Activated CD8-positive, alpha-beta T cell treated with anti-CD3 and anti-CD28 coated beads for 36 hours (primary cell): ENCODE measurements at regions not wholly inside any gene's neighbourhood (a gene's known extent, or its start where the extent isn't known, plus 50 kb on each side); places are given as distances from the start of the nearest gene placed in this dataset.

ENCODE experiments used
- ATAC-seq: fragments of 200-7000 bp; cut with Tn5 transposase; one replicate; pipeline ENCODE4 v1.10.0; 2021; ENCODE audit warnings: mild to moderate bottlenecking, moderate library complexity
- CTCF ChIA-PET: fragments of 350-600 bp; sonication (Branson Sonifier 250); formaldehyde crosslinking; loops from one replicate; lab custom pipeline; 2021; ENCODE audit warnings: antibody characterized with exemption; lab: Charles Lee
- POLR2A ChIA-PET: fragments of 350-600 bp; sonication (Branson Sonifier 250); formaldehyde crosslinking; loops from one replicate; lab custom pipeline; 2021; ENCODE audit warnings: antibody characterized with exemption; lab: Charles Lee
- DNase-seq: peaks from one replicate; pipeline ENCODE4 v3.0.0-alpha.2; 2020
- H3K27ac Mint-ChIP-seq: one replicate; pipeline ENCODE4 v1.8.0; 2021; ENCODE audit warnings: mild to moderate bottlenecking, mixed read lengths
- H3K27me3 Mint-ChIP-seq: one replicate; pipeline ENCODE4 v1.8.0; 2021; ENCODE audit warnings: mixed read lengths
- H3K36me3 Mint-ChIP-seq: one replicate; pipeline ENCODE4 v1.8.0; 2021; ENCODE audit warnings: low read depth, mixed read lengths
- H3K4me1 Mint-ChIP-seq: one replicate; pipeline ENCODE4 v1.8.0; 2021; ENCODE audit warnings: low read depth, mixed read lengths
- H3K4me3 Mint-ChIP-seq: one replicate; pipeline ENCODE4 v1.8.0; 2021; ENCODE audit warnings: mild to moderate bottlenecking, moderate library complexity, mixed read lengths
- H3K9me3 Mint-ChIP-seq: one replicate; pipeline ENCODE4 v1.8.0; 2021; ENCODE audit warnings: mixed read lengths
- CTCF ChIP-seq: fragments of 200-600 bp; IDR thresholded peaks from one replicate; pipeline ENCODE4 v1.8.0; 2022; ENCODE audit warnings: antibody characterized with exemption, mild to moderate bottlenecking
- intact Hi-C: fragments of 100-400 bp; cut with micrococcal nuclease; formaldehyde crosslinking; loops from one replicate; pipeline ENCODE4 v1.10.0; 2022

GRCh38 chr4:35237924-35238323 lies 1006.4 kb downstream of the ARAP2 start:
- no peak for DNase-seq
- Mint-ChIP-seq H3K27ac (no peak overlapping the region), H3K27me3 (no peaks in the 10 kb centered on the region), H3K4me1 (no peaks in the 10 kb centered on the region), H3K36me3 (no peaks in the 10 kb centered on the region), H3K9me3 (peaks cover 4% of the 10 kb centered on the region), H3K4me3 (no peak overlapping the region)
- ChIA-PET CTCF (no interaction called here), POLR2A (no interaction called here)
- intact Hi-C loops = no loop called here
- TF ChIP-seq CTCF = no peak
- no peak for ATAC-seq

GRCh38 chr4:35238793-35239192 lies 1005.5 kb downstream of the ARAP2 start:
- ATAC-seq (no peak), DNase-seq (no peak)
- peaks cover 4% of the 10 kb centered on the region for H3K9me3 Mint-ChIP-seq
- CTCF ChIA-PET = no interaction called here
- no peaks in the 10 kb centered on the region for H3K27me3 Mint-ChIP-seq
- intact Hi-C loops = no loop called here
- H3K4me1 Mint-ChIP-seq = no peaks in the 10 kb centered on the region
- POLR2A ChIA-PET = no interaction called here
- H3K27ac Mint-ChIP-seq = no peak overlapping the region
- no peak overlapping the region for H3K4me3 Mint-ChIP-seq
- TF ChIP-seq CTCF = no peak
- no peaks in the 10 kb centered on the region for H3K36me3 Mint-ChIP-seq

- no peaks in the 10 kb centered on the region for H3K27me3 Mint-ChIP-seq
- H3K9me3 Mint-ChIP-seq = no peaks in the 10 kb centered on the region
- ATAC-seq (no peak), DNase-seq (no peak)
- H3K36me3 Mint-ChIP-seq = no peaks in the 10 kb centered on the region
- ChIA-PET POLR2A (no interaction called here), CTCF (no interaction called here)
- H3K27ac Mint-ChIP-seq = no peak overlapping the region
- TF ChIP-seq CTCF = no peak
- H3K4me1 Mint-ChIP-seq = no peaks in the 10 kb centered on the region
- intact Hi-C loops = no loop called here
- no peak overlapping the region for H3K4me3 Mint-ChIP-seq
These were observed 997.8 kb downstream of the ARAP2 start for GRCh38 chr4:35246493-35246892.

GRCh38 chr4:35247047-35247446 lies 997.3 kb downstream of the ARAP2 start:
- POLR2A ChIA-PET = no interaction called here

GRCh38 chr4:35250331-35250730 lies 994.0 kb downstream of the ARAP2 start:
- Mint-ChIP-seq H3K9me3 (no peaks in the 10 kb centered on the region), H3K4me1 (no peaks in the 10 kb centered on the region), H3K36me3 (no peaks in the 10 kb centered on the region), H3K27me3 (no peaks in the 10 kb centered on the region), H3K4me3 (no peak overlapping the region), H3K27ac (no peak overlapping the region)
- TF ChIP-seq CTCF = no peak
- intact Hi-C loops = no loop called here
- ATAC-seq (no peak), DNase-seq (no peak)
- POLR2A ChIA-PET = no interaction called here
- CTCF ChIA-PET = no interaction called here

More at GRCh38 chr4:35247047-35247446, 997.3 kb downstream of the ARAP2 start:
- Mint-ChIP-seq H3K36me3 (no peaks in the 10 kb centered on the region), H3K27me3 (no peaks in the 10 kb centered on the region), H3K4me1 (no peaks in the 10 kb centered on the region), H3K27ac (no peak overlapping the region), H3K4me3 (no peak overlapping the region), H3K9me3 (no peaks in the 10 kb centered on the region)
- CTCF ChIA-PET = no interaction called here
- DNase-seq (no peak), ATAC-seq (no peak)
- no peak for TF ChIP-seq CTCF
- intact Hi-C loops = no loop called here
